Glutamatergic neuron (in vitro differentiated cells): ENCODE measurements at regions not wholly inside any gene's neighbourhood (a gene's known extent, or its start where the extent isn't known, plus 50 kb on each side); places are given as distances from the start of the nearest gene placed in this dataset.
"Not testable (repeated sequence)": the region's sequence is repeated elsewhere in the genome, so short reads cannot be mapped to it uniquely, and the experiment has no call there.

ENCODE experiments used
- DNase-seq: peaks from one replicate; pipeline ENCODE4 v3.0.0; 2022
- H3K27ac Mint-ChIP-seq: one replicate; pipeline ENCODE4 v1.8.0; 2020; ENCODE audit warnings: mild to moderate bottlenecking, mixed read lengths, inconsistent platforms; ENCODE audit not compliant: unreplicated experiment
- H3K27me3 Mint-ChIP-seq: one replicate; pipeline ENCODE4 v1.8.0; 2020; ENCODE audit warnings: mild to moderate bottlenecking, moderate library complexity, mixed read lengths, inconsistent platforms; ENCODE audit not compliant: unreplicated experiment
- H3K36me3 Mint-ChIP-seq: one replicate; pipeline ENCODE4 v1.8.0; 2020; ENCODE audit warnings: mild to moderate bottlenecking, mixed read lengths, inconsistent platforms; ENCODE audit not compliant: unreplicated experiment
- H3K4me1 Mint-ChIP-seq: one replicate; pipeline ENCODE4 v1.8.0; 2020; ENCODE audit warnings: mild to moderate bottlenecking, low read depth, mixed read lengths, inconsistent platforms; ENCODE audit not compliant: unreplicated experiment
- H3K4me3 Mint-ChIP-seq: one replicate; pipeline ENCODE4 v1.8.0; 2020; ENCODE audit warnings: mild to moderate bottlenecking, mixed read lengths, inconsistent platforms; ENCODE audit not compliant: unreplicated experiment
- H3K9me3 Mint-ChIP-seq: one replicate; pipeline ENCODE4 v1.8.0; 2020; ENCODE audit warnings: mild to moderate bottlenecking, moderate library complexity, mixed read lengths, inconsistent platforms; ENCODE audit not compliant: unreplicated experiment
- TF ChIP-seq, protein P1 (sequence below): fragments of 200-600 bp; sonication (generic); IDR thresholded peaks from one replicate; pipeline ENCODE4 v1.5.0; 2021; ENCODE audit not compliant: partially characterized antibody, unreplicated experiment

DNA sequence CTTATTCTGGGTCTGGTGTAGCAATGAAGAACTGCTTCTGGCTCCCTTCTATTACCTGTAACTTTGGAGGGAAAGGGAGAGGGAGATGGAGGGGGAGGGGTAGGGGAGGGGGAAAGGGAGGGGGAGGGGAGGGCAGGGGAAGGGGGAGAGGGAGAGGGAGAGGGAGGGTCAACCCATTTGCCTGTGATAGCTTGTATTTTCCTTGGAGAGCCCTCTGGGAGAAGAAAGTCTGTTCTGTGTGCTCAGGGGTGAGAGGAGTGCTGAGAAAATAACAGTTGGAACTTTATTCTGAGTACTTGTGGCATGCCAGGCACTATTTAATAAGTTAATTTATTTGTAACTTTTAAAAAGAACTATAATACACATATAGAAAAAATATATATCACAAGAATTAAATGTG lies 70.7 kb upstream of the TSPAN2 start:
- no peak for DNase-seq
- no peaks in the 10 kb centered on the region for H3K9me3 Mint-ChIP-seq
- TF ChIP-seq, protein P1, sequence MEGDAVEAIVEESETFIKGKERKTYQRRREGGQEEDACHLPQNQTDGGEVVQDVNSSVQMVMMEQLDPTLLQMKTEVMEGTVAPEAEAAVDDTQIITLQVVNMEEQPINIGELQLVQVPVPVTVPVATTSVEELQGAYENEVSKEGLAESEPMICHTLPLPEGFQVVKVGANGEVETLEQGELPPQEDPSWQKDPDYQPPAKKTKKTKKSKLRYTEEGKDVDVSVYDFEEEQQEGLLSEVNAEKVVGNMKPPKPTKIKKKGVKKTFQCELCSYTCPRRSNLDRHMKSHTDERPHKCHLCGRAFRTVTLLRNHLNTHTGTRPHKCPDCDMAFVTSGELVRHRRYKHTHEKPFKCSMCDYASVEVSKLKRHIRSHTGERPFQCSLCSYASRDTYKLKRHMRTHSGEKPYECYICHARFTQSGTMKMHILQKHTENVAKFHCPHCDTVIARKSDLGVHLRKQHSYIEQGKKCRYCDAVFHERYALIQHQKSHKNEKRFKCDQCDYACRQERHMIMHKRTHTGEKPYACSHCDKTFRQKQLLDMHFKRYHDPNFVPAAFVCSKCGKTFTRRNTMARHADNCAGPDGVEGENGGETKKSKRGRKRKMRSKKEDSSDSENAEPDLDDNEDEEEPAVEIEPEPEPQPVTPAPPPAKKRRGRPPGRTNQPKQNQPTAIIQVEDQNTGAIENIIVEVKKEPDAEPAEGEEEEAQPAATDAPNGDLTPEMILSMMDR, result no peak
- H3K36me3 Mint-ChIP-seq, result no peaks in the 10 kb centered on the region
- H3K4me1 Mint-ChIP-seq, result no peaks in the 10 kb centered on the region
- H3K4me3 Mint-ChIP-seq, result no peak overlapping the region
- no peak overlapping the region for H3K27ac Mint-ChIP-seq
- H3K27me3 Mint-ChIP-seq, result no peaks in the 10 kb centered on the region

DNA sequence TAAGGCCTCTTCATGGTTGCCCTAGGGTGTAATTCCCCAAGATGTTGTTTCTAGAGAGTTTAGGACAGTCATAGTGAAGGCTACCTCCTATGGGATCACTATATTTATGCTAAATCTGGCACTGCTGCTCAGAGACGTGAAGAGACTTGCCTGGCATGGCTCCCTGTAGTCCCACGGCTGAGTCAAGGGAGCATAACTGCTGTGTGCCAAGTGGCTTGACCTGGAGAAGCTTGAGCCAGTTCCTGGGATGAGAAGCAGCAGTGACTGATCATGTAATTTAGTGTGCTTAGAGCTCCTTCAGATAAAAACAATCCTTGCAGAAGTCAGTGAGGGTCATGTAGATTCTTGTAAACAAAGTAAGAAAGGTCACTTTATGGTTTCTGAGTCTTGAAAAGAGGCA lies 68.9 kb upstream of the TSPAN2 start:
- no peak for DNase-seq
- H3K9me3 Mint-ChIP-seq, result no peaks in the 10 kb centered on the region
- TF ChIP-seq, protein P1, result no peak
- no peaks in the 10 kb centered on the region for H3K36me3 Mint-ChIP-seq
- H3K27ac Mint-ChIP-seq, result no peak overlapping the region
- H3K27me3 Mint-ChIP-seq, result no peaks in the 10 kb centered on the region
- no peak overlapping the region for H3K4me3 Mint-ChIP-seq
- no peaks in the 10 kb centered on the region for H3K4me1 Mint-ChIP-seq

DNA sequence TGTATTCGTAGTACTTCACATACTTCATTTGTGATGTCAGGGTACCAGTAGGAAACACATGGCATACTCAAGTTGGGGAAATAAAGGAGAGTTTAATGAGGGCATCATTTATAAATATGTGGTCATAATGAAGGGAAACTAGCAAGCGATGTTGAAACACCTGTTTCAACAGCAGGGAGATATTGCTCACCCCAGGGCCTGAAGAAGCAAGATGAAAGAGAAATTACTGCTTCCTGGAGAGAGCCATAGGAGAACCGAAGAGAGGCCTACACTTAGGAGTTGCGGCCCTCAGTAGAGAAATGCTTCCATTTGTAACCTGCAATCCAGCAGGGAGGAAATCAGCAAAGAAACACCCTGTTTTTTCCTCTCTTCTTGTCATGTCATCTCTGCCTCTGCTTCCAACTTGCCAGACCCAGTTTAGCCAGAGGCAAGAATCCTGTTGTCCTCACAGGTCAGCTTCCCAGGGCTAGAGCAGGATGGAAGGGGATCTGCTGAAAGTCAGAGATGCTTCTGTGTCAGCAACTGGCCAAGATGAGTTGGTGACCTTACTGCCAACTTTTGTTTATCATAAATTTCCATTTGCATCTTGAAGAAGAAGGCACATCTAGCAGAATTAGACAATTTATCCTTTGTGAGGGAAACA lies 67.6 kb upstream of the TSPAN2 start:
- H3K36me3 Mint-ChIP-seq, result no peaks in the 10 kb centered on the region
- no peaks in the 10 kb centered on the region for H3K4me1 Mint-ChIP-seq
- H3K4me3 Mint-ChIP-seq, result no peak overlapping the region
- no peak for DNase-seq
- no peaks in the 10 kb centered on the region for H3K27me3 Mint-ChIP-seq
- no peak overlapping the region for H3K27ac Mint-ChIP-seq
- H3K9me3 Mint-ChIP-seq, result no peaks in the 10 kb centered on the region
- TF ChIP-seq, protein P1, result no peak

DNA sequence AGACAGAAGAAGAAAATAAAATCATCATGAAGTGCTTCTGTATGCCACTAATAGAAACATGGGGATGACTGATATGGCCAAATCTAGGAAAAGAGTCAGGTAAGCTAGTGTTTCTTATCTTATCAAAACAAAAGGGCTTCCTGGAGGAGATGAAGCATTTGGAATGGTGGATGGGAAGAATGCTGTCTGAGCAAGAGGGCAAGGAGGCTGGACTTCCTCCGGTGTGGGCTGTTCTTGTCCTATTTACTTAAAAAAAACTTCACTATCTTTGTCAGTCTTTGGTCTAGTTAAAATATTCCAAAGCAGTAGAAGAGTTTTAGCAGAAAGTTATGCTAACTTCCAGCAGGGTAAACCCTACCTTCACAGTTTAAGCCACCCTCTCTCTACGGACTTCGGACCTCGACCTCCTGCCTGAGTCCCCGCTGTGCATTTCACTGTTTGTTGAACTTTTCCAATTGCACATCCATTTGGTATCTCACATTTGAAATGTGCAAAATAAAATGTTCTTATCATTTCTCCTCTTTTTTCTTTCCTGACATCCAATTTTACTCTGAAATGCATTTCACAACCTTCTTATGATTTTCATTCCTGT lies 64.8 kb upstream of the TSPAN2 start:
- H3K4me1 Mint-ChIP-seq, result no peaks in the 10 kb centered on the region
- H3K27me3 Mint-ChIP-seq, result no peaks in the 10 kb centered on the region
- no peak overlapping the region for H3K27ac Mint-ChIP-seq
- H3K36me3 Mint-ChIP-seq, result no peaks in the 10 kb centered on the region
- peaks cover 1% of the 10 kb centered on the region for H3K9me3 Mint-ChIP-seq
- no peak for DNase-seq
- H3K4me3 Mint-ChIP-seq, result no peak overlapping the region
- TF ChIP-seq, protein P1, result no peak

DNA sequence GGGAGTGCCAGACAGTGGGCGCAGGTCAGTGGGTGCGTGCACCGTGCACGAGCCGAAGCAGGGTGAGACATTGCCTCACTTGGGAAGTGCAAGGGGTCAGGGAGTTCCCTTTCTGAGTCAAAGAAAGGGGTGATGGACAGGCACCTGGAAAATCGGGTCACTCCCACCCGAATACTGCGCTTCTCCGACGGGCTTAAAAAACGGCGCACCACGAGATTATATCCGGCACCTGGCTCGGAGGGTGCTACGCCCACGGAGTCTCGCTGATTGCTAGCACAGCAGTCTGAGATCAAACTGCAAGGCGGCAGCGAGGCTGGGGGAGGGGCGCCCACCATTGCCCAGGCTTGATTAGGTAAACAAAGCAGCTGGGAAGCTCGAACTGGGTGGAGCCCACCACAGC lies 58.6 kb upstream of the TSPAN2 start:
- H3K9me3 Mint-ChIP-seq, H3K4me1 Mint-ChIP-seq, H3K27me3 Mint-ChIP-seq, DNase-seq, H3K36me3 Mint-ChIP-seq: not testable (repeated sequence)
- Mint-ChIP-seq H3K4me3 (peak overlapping the region; percentile 85), H3K27ac (peak overlapping the region; percentile 85)
